ENCODE measurements at regions not wholly inside any gene's neighbourhood (a gene's known extent, or its start where the extent isn't known, plus 50 kb on each side); places are given as distances from the start of the nearest gene placed in this dataset.
A peak's percentile ranks its signal among the peaks of the same experiment; 100 is the strongest.

DNA sequence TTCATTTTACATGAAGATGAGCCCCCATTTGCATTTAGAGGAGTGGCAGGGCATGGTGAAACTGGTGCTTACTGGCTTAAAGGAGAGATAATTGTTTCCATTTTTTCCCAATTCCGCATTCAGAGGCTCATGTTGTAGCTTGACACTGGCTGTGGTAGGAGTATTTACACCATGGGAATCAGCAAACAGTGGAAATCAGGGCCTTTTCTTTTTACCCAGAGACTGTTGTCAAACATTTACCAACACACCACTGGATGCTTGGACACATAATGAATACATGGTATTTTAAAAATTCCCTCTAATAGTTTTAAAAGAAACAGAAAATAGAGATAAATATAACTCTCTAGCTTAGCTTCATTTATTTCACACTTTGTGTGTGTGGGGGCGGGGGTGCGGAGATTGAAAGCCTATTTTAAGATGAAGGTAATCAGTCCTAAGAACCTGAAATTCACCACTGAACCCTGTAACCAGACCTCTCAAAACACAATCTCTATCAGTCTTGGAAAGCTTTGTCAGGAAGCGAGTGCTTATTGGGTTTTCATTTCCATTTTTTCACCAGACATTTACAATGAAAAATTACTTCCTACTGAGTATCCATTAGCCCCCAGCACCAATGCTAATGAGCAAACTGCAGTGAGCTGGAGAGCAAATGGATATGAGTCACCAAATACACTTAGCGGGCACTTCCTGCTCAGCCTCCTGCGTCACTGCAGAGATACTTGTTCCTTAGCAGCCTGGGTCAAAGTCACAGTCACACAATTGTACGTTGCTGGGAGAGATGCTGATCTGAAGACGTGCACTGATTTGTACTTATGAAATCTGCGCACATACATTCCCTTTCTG is 532.0 kb downstream of the BCKDHB start:
- no peaks in the 10 kb centered on the region for H3K9me3 Mint-ChIP-seq (ENCODE audit: unreplicated experiment)
- DNase-seq (ENCODE audit: extremely low spot score, unreplicated experiment): no peak
- H3K27ac Mint-ChIP-seq (ENCODE audit: unreplicated experiment): peak overlapping the region; percentile 14

DNA sequence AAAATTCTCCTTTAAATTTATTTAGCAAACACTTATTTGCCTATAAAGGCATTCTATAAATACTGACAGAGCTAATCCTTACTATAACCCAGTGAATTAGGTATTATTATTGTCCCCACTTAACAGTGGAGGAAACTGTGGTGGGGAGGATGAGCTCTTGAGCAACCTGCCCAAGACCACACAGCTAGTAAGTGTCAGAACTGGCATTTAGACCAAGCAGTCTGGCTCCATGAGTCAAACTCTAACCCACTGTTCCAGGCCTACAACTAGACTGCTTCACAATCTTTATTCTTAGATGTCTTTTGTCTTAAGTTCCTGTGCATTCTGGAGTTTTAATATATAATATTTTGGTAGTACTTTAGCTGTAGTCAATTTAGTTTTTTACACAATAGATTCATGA is 530.8 kb downstream of the BCKDHB start:
- H3K4me3 Mint-ChIP-seq (ENCODE audit: unreplicated experiment): no peak overlapping the region
- TF ChIP-seq, protein P1, sequence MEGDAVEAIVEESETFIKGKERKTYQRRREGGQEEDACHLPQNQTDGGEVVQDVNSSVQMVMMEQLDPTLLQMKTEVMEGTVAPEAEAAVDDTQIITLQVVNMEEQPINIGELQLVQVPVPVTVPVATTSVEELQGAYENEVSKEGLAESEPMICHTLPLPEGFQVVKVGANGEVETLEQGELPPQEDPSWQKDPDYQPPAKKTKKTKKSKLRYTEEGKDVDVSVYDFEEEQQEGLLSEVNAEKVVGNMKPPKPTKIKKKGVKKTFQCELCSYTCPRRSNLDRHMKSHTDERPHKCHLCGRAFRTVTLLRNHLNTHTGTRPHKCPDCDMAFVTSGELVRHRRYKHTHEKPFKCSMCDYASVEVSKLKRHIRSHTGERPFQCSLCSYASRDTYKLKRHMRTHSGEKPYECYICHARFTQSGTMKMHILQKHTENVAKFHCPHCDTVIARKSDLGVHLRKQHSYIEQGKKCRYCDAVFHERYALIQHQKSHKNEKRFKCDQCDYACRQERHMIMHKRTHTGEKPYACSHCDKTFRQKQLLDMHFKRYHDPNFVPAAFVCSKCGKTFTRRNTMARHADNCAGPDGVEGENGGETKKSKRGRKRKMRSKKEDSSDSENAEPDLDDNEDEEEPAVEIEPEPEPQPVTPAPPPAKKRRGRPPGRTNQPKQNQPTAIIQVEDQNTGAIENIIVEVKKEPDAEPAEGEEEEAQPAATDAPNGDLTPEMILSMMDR (IDR thresholded peaks at IDR 0.05): no peak
- H3K36me3 Mint-ChIP-seq (ENCODE audit: unreplicated experiment): no peaks in the 10 kb centered on the region
- H3K4me1 Mint-ChIP-seq (ENCODE audit: unreplicated experiment): peaks cover 8% of the 10 kb centered on the region
- H3K27ac Mint-ChIP-seq (ENCODE audit: unreplicated experiment): no peak overlapping the region
- no peaks in the 10 kb centered on the region for H3K9me3 Mint-ChIP-seq (ENCODE audit: unreplicated experiment)
- DNase-seq (ENCODE audit: extremely low spot score, unreplicated experiment): no peak
- no peaks in the 10 kb centered on the region for H3K27me3 Mint-ChIP-seq (ENCODE audit: unreplicated experiment)

More for the DNA sequence above, 532.0 kb downstream of the BCKDHB start:
- Mint-ChIP-seq H3K36me3 (ENCODE audit: unreplicated experiment) (no peaks in the 10 kb centered on the region), H3K27me3 (ENCODE audit: unreplicated experiment) (no peaks in the 10 kb centered on the region), H3K4me3 (ENCODE audit: unreplicated experiment) (no peak overlapping the region), H3K4me1 (ENCODE audit: unreplicated experiment) (peaks cover 8% of the 10 kb centered on the region)
- TF ChIP-seq, protein P1 (IDR thresholded peaks at IDR 0.05): no peak

DNA sequence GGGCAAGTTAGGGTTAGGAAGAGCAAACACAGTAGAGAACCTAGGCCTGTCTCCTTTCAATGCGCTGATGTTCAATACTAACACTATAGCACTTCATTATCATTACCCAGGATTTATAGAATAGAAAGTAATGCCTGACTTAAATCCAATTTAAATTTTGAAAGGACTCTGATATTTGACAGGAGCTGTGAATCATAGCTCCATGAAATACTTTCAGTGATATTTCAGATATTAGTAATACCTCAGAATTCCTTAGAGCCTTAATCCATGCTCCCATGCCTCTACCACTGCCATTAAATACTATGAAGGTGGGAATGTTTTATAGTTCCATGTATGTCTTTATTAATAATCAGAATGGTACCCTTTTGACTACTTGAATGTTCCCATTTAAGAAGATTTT is 530.2 kb downstream of the BCKDHB start:
- TF ChIP-seq, protein P1 (IDR thresholded peaks at IDR 0.05): no peak
- DNase-seq (ENCODE audit: extremely low spot score, unreplicated experiment): no peak
- no peaks in the 10 kb centered on the region for H3K9me3 Mint-ChIP-seq (ENCODE audit: unreplicated experiment)
- H3K27me3 Mint-ChIP-seq (ENCODE audit: unreplicated experiment): no peaks in the 10 kb centered on the region
- H3K4me3 Mint-ChIP-seq (ENCODE audit: unreplicated experiment): no peak overlapping the region
- H3K27ac Mint-ChIP-seq (ENCODE audit: unreplicated experiment): no peak overlapping the region
- no peaks in the 10 kb centered on the region for H3K36me3 Mint-ChIP-seq (ENCODE audit: unreplicated experiment)
- H3K4me1 Mint-ChIP-seq (ENCODE audit: unreplicated experiment): peaks cover 8% of the 10 kb centered on the region

DNA sequence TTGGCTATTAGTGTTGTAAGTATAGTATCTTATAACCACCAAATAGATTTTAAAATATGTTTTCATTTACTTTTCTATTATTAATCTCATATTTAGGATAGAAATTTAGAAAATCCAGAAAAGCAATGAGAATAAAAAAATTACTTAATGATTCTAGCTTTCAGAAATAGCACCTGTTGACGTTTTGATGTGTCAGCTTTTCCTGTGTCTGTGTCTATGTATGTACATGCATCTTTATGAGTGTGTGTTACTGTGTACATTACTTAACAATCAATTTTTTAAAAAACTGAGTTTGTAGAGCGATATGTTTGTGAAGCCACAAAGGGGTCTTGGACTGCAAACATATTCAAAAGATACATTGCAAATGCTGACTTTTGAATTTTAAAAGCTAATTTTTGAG is 526.9 kb downstream of the BCKDHB start:
- Mint-ChIP-seq H3K36me3 (ENCODE audit: unreplicated experiment) (no peaks in the 10 kb centered on the region), H3K27ac (ENCODE audit: unreplicated experiment) (no peak overlapping the region), H3K27me3 (ENCODE audit: unreplicated experiment) (no peaks in the 10 kb centered on the region), H3K4me1 (ENCODE audit: unreplicated experiment) (peaks cover 1% of the 10 kb centered on the region), H3K9me3 (ENCODE audit: unreplicated experiment) (peaks cover 11% of the 10 kb centered on the region), H3K4me3 (ENCODE audit: unreplicated experiment) (no peak overlapping the region)
- TF ChIP-seq, protein P1 (IDR thresholded peaks at IDR 0.05): no peak
- no peak for DNase-seq (ENCODE audit: extremely low spot score, unreplicated experiment)

DNA sequence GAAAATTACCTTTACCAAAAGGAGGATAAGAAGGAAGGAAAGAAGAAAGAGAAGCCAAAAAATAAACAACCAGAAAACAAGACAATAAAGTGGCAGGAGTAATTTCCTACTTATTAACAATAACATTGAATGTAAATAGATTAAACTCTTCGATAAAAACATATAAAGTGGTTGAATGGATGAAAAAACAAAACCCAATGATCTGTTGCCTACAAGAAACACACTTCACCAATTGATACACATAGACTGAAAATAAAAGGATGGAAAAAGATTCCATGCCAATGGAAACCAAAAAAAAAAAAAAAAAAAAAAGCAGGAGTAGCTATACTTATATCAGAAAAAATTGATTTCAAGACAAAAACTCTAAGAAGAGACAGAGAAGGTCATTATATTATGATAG is 518.9 kb downstream of the BCKDHB start:
- peaks cover 34% of the 10 kb centered on the region for H3K9me3 Mint-ChIP-seq (ENCODE audit: unreplicated experiment)
- H3K27ac Mint-ChIP-seq (ENCODE audit: unreplicated experiment): no peak overlapping the region
- no peak overlapping the region for H3K4me3 Mint-ChIP-seq (ENCODE audit: unreplicated experiment)
- no peak for DNase-seq (ENCODE audit: extremely low spot score, unreplicated experiment)
- TF ChIP-seq, protein P1 (IDR thresholded peaks at IDR 0.05): no peak
- H3K27me3 Mint-ChIP-seq (ENCODE audit: unreplicated experiment): no peaks in the 10 kb centered on the region
- H3K36me3 Mint-ChIP-seq (ENCODE audit: unreplicated experiment): no peaks in the 10 kb centered on the region
- H3K4me1 Mint-ChIP-seq (ENCODE audit: unreplicated experiment): no peaks in the 10 kb centered on the region

Data from osteocyte (in vitro differentiated cells).